ENCODE measurements at regions not wholly inside any gene's neighbourhood (a gene's known extent, or its start where the extent isn't known, plus 50 kb on each side); places are given as distances from the start of the nearest gene placed in this dataset.
"Not testable (repeated sequence)": the region's sequence is repeated elsewhere in the genome, so short reads cannot be mapped to it uniquely, and the experiment has no call there.

DNA sequence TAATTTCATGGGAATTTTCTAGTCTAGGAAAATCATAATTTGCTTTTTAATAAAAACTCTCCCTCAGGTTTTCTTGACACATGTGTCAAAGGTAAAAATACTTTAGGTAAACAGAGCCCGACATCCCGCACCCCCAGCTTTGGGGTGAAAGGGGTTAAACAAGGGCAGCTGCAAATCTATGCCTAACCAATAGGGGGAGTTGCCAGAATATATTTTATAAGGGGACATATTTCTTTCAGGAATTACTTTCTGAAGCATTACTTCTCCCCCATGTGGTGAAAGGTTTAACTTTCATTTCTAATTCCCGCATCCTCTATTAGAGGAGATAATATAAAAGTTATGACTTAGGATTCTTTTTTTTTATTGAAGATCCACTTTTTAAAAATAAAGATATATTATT is 53.9 kb upstream of the HEPH start:
- DNase-seq (ENCODE audit: low spot score): peak; percentile 77

DNA sequence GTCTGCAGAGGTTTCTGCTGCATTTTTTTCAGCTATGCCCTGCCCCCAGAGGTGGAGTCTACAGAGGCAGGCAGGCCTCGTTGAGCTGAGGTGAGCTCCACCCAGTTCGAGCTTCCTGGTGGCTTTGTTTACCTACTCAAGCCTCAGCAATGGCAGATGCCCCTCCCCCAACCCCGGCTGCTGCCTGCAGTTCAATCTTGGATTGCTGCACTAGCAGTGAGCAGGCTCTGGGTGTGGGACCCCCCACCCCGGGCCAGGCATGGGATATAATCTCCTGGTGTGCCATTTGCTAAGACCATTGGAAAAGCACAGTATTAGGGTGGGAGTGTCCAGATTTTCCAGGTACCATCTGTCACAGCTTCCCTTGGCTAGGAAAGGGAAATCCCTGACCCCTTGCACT is 56.2 kb upstream of the HEPH start:
- not testable (repeated sequence) for DNase-seq (ENCODE audit: low spot score)

DNA sequence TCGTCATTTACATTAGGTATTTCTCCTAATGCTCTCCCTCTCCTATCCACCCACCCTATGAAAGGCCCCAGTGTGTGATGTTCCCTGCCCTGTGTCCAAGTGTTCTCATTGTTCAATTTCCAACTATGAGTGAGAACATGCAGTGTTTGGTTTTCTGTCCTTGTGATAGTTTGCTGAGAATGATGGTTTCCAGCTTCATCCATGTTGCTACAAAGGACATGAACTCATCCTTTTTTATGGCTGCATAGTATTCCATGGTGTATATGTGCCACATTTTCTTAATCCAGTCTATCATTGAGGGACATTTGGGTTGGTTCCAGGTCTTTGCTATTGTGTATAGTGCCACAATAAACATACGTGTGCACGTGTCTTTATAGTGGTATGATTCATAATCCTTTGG is 61.6 kb upstream of the HEPH start:
- not testable (repeated sequence) for DNase-seq (ENCODE audit: low spot score)

DNA sequence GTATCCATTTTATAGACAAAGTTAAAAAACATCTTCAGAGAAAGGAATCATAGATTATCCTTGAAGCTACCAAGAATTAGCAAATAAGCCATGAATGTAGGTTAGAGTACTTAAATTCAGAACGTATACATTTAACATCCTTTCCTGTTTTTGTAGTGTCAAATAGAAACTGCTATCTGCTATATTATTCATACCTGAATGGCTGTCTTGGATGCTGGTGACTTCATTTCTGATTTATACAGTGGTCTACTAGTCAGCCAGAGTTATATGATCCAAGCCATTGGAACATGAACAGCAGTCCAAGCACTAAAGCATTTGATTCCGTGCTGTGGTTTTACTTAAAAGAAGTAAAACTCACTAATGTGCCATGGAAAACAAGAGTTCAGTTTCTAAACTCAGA is 58.3 kb upstream of the VSIG4 start:
- DNase-seq (ENCODE audit: low spot score): no peak

DNA sequence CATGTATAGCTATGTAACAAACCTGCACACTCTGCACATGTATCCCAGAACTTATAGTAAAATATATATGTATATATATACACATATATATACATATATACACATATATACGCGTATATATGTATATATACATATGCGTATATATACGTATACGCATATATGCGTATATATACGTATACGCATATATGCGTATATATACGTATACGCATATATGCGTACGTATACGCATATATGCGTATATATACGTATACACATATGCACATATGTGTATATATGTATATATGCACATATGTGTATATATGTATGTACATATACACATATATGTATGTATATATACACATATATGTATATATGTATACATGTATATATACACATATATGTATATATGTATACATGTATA is 57.1 kb upstream of the VSIG4 start:
- DNase-seq (ENCODE audit: low spot score): not testable (repeated sequence)

DNA sequence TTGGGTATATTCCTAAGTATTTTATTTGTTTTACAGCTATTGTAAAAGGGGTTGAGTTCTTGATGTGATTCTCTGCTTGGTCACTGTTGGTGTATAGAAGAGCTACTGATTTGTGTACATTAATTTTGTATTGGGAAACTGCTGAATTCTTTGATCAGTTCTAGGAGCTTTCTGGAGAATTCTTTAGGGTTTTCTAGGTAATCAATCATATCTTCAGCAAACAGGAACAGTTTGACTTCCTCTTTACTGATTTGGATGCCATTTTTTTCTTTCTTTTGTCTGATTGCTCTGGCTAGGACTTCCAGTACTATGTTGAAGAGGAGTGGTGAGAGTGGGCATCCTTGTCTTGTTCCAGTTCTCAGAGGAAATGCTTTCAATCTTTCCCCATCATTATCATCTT is 50.1 kb upstream of the VSIG4 start:
- DNase-seq (ENCODE audit: low spot score): not testable (repeated sequence)
